Activated T-cell treated with anti-CD3 and anti-CD28 coated beads, Interleukin-2, amount 50 U/mL, for 4 hours (primary cell): ENCODE measurements at regions not wholly inside any gene's neighbourhood (a gene's known extent, or its start where the extent isn't known, plus 50 kb on each side); places are given as distances from the start of the nearest gene placed in this dataset.

ENCODE experiments used
- ATAC-seq, 2 donors: fragments of 200-7000 bp; cut with Tn5 transposase; one replicate each; pipeline ENCODE4 v1.10.0; 2021
- DNase-seq: peaks from one replicate; pipeline ENCODE4 v3.0.0-alpha.2; 2020
- H3K27me3 Mint-ChIP-seq: one replicate; pipeline ENCODE4 v1.8.0; 2021; ENCODE audit warnings: low read depth, mixed read lengths
- H3K36me3 Mint-ChIP-seq: one replicate; pipeline ENCODE4 v1.8.0; 2022; ENCODE audit warnings: mixed read lengths; ENCODE audit not compliant: insufficient read depth
- H3K4me1 Mint-ChIP-seq: one replicate; pipeline ENCODE4 v1.8.0; 2021; ENCODE audit warnings: low read depth, mixed read lengths
- H3K4me3 Mint-ChIP-seq: one replicate; pipeline ENCODE4 v1.8.0; 2021; ENCODE audit warnings: mild to moderate bottlenecking, moderate library complexity, mixed read lengths
- H3K9me3 Mint-ChIP-seq: one replicate; pipeline ENCODE4 v1.8.0; 2021; ENCODE audit warnings: mixed read lengths

- ATAC-seq (no peak), DNase-seq (no peak)
- Mint-ChIP-seq H3K4me3 (no peak overlapping the region), H3K36me3 (no peaks in the 10 kb centered on the region), H3K9me3 (no peaks in the 10 kb centered on the region), H3K27me3 (peaks cover 60% of the 10 kb centered on the region), H3K4me1 (peaks cover 17% of the 10 kb centered on the region)
Measured at GRCh38 chr12:54129028-54129903, 59.5 kb downstream of the SMUG1 start.
